ENCODE measurements at regions not wholly inside any gene's neighbourhood (a gene's known extent, or its start where the extent isn't known, plus 50 kb on each side); places are given as distances from the start of the nearest gene placed in this dataset.

- DNase-seq, result no peak
These were observed 160.7 kb upstream of the PCBD1 start for GRCh38 chr10:71048971-71049615.

DNA sequence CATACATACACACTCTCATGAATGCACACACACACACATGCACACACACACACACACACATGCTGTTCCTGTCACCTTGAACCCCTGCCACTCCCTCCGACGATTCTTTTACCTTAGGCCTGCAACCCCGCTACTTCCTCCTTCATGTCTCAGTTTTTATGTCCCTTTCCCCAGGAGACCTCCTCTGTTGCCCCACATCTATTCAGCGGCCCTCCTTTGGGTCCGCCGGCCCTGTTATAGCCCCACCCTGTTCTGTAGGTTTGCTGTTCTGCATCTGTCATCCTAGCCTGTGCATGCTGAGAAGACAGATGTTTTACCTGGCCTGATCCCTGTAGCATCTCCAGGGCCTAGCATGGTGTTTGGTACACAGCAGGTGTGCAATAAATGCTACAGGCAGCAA lies 161.6 kb upstream of the PCBD1 start:
- no peak for DNase-seq

GRCh38 chr10:71052076-71052660 lies 160.2 kb upstream of the UNC5B start:
- DNase-seq, result no peak

DNA sequence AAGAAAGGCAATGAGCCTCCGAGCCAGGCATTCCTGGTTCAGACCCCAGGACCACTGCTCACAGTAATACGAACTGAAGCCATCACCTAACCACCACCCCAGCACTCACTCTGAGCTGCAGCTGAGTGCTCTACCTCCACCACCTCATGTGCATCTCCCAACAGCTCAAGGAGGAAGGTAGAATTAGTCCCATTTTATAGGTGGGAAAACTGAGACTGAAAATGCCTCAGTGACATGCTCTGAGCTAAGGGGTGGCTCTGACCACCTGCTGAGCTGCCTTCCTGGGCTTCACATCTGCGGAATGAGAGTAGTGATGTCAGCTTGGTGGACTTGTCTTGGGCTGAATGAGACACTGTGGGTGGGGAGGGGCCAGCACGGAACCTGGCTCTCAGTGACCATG lies 159.7 kb upstream of the UNC5B start:
- DNase-seq, result no peak

- no peak for DNase-seq
These were observed 159.0 kb upstream of the UNC5B start for GRCh38 chr10:71053169-71053895.

GRCh38 chr10:71058308-71058707 lies 154.1 kb upstream of the UNC5B start:
- DNase-seq, result no peak

- no peak for DNase-seq
These were observed 153.1 kb upstream of the UNC5B start for GRCh38 chr10:71059054-71059818.

GRCh38 chr10:71059943-71060342 lies 152.4 kb upstream of the UNC5B start:
- no peak for DNase-seq

DNA sequence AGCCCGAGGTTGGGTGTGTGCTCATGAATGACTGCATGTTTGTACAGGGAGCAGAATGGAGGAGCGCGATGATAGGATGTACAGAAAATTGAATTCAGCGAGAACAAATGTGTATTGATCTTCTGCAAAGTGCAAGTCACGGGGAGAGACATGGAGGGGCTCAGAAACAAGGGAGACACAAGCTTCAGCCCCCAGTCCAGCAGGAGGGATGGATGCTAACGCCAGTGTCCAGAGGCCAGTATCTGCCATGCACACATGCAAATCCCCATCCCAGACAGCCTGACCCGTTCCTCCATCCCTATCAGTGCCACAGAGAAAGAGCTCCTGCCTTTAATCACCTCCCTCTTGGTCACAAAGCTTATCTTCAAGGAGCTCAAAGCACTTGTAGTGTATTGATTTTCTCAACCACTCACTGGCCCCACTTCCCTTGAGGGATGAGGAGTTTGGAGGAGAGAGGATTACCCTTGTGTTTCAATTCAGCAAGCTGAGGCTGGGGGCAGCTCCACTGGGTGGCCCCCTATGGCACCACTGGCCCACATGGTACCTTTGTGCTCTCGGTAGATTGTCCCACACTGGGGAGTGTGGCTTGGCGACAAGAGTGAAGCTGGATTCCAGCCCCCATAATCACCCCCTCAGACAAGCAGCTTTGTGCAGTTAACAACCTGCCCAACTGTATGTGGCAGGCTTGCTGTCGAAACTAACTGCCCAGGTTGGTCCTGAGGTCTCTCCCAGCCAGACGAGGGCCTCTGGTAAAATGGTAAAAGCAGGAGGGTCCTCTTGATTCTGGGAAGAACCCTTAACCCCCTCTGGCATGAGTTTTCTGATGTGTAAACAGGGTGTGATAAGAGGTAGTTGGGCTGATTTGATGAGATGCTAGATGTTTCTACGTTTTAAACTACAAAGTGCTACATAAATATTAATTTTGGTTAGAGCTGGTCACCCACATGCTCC lies 151.6 kb upstream of the UNC5B start:
- no peak for DNase-seq

- no peak for DNase-seq
These were observed 150.9 kb upstream of the UNC5B start for GRCh38 chr10:71061472-71061871.

GRCh38 chr10:71062156-71062555 lies 150.2 kb upstream of the UNC5B start:
- no peak for DNase-seq

GRCh38 chr10:71063401-71063800 lies 149.0 kb upstream of the UNC5B start:
- no peak for DNase-seq

GRCh38 chr10:71064413-71065118 lies 147.8 kb upstream of the UNC5B start:
- DNase-seq, result no peak

DNA sequence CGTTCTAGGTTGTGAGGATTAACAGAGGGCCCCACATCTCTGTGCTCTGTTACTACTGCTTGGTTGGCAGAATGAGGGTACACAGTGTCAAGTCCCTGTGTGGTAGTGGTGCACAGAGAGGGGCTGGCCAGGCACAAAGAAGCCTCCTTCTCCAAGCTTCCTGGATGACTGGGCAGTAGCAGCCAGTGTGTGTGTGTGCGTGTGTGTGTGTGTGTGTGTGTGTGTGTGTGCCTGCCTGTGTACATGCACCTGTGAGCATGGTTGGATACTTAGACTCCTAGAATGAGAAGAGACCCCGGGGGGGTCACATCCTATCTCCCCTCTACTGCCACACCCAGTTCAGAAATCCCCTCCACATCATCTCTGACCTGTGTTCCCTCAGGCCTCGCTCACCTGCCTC lies 146.7 kb upstream of the UNC5B start:
- no peak for DNase-seq

- DNase-seq, result no peak
These were observed 145.8 kb upstream of the UNC5B start for GRCh38 chr10:71066600-71066999.

- no peak for DNase-seq
These were observed 145.2 kb upstream of the UNC5B start for GRCh38 chr10:71067098-71067740.

DNA sequence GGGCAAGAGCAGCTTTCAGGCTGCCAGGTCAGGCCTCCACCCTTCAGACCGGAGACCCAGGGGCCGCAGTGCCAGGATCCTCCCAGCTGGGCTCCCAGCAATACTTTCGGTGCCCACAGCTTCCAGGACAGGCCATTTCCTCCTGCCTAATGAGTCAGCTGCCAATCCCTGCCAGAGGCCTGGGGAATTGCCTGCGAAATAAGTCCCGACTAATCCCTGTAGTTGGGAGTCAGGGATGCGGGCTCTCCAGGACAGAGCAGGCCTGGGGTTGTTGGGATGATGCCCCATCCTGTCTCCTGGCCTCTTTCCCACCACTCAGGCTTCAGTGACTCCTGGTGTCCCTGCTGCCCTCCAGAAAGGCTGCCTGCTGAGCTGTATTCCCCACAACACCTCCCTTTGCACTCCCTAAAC lies 143.5 kb upstream of the UNC5B start:
- no peak for DNase-seq

- no peak for DNase-seq
These were observed 142.3 kb upstream of the UNC5B start for GRCh38 chr10:71069909-71070666.

DNA sequence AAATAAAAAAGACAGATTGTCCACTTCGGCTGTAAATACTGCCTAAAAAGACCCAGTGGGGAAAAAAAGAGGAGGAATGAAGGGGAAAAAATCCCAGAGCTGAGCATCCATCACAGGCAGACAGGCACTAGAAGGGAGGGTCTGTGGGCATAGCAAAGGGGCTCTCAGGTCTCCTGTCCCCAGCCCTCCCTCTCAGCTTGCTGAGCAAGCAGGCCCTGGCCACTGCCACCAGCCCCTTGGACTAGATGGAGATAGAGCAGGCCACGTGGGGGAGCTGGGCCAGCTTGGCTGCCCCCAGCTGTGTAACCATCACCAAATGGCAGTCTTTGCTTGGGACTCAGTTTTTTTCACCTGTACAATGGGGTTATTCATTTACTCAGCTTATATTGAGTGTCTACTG lies 141.6 kb upstream of the UNC5B start:
- no peak for DNase-seq

DNA sequence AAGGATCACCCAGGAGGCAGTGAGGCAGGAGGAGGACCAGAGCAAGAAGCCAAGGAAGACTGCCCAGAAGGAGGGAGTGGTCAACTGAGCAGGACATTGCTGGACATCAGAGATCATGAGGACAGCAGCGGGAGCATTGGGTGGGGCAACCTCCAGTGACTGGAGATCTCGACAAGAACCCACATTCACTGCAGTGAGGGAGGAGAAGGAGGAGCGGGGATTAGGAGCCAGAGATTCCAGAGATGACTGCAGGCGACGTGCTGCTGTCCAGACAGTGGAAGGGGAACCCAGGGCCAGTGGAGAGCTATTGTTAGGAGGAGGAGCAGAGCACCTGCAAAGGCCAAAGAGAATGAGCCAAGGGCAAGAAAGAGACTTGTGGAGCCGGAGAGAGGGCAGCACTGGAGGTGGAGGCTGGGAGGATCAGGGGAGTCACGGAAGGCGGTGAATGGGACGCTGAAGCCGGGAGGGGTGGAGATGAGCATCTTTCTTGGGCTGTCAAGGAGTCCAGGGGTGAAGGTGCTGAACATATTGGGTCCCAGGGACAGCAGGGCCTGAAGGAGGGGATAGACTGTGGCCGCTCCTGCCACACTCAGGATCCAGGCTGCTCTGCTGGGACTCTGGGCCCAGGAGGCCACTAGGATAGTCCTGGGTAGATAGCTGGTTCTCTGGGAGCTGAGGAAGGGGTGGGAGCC lies 140.1 kb upstream of the UNC5B start:
- DNase-seq, result no peak

Data from stimulated activated CD4-positive, alpha-beta T cell treated with anti-CD3 and anti-CD28 coated beads, Interleukin-1b, Interleukin-23, amount 100 ng/mL, for 48 hours (primary cell).